ENCODE measurements at regions not wholly inside any gene's neighbourhood (a gene's known extent, or its start where the extent isn't known, plus 50 kb on each side); places are given as distances from the start of the nearest gene placed in this dataset.
A peak's percentile ranks its signal among the peaks of the same experiment; 100 is the strongest.

- H3K27ac Mint-ChIP-seq: no peak overlapping the region
- H3K36me3 Mint-ChIP-seq: no peaks in the 10 kb centered on the region
- H3K27me3 Mint-ChIP-seq: peaks cover 0 to 6% of the 10 kb centered on the region in 2 donors
- ATAC-seq (replicated peaks) (peak; percentile 45 to 56), DNase-seq (no peak)
- H3K4me3 Mint-ChIP-seq: no peak overlapping the region
- H3K9me3 Mint-ChIP-seq: peaks cover 11 to 15% of the 10 kb centered on the region in 2 donors
- H3K4me1 Mint-ChIP-seq: no peaks in the 10 kb centered on the region
These were observed 143.0 kb downstream of the ARL6IP6 start for GRCh38 chr2:152861349-152861942.

- H3K27me3 Mint-ChIP-seq: peaks cover 0 to 6% of the 10 kb centered on the region in 2 donors
- no peaks in the 10 kb centered on the region for H3K36me3 Mint-ChIP-seq
- peaks cover 9 to 11% of the 10 kb centered on the region in 2 donors for H3K9me3 Mint-ChIP-seq
- no peak for DNase-seq
- ATAC-seq (replicated peaks): no peak
- H3K4me1 Mint-ChIP-seq: no peaks in the 10 kb centered on the region
- H3K27ac Mint-ChIP-seq: no peak overlapping the region
- no peak overlapping the region for H3K4me3 Mint-ChIP-seq
These were observed 140.3 kb downstream of the ARL6IP6 start for GRCh38 chr2:152858594-152859265.

- DNase-seq: no peak
- H3K4me3 Mint-ChIP-seq: no peak overlapping the region
- H3K9me3 Mint-ChIP-seq: peaks cover 0 to 2% of the 10 kb centered on the region in 2 donors
- no peaks in the 10 kb centered on the region for H3K36me3 Mint-ChIP-seq
- ATAC-seq (replicated peaks): no peak
- H3K27ac Mint-ChIP-seq: no peak overlapping the region
- H3K4me1 Mint-ChIP-seq: no peaks in the 10 kb centered on the region
- no peaks in the 10 kb centered on the region for H3K27me3 Mint-ChIP-seq
These were observed 128.5 kb downstream of the ARL6IP6 start for GRCh38 chr2:152846697-152847470.

- H3K4me3 Mint-ChIP-seq: no peak overlapping the region
- no peaks in the 10 kb centered on the region for H3K36me3 Mint-ChIP-seq
- no peak for ATAC-seq (replicated peaks)
- H3K4me1 Mint-ChIP-seq: no peaks in the 10 kb centered on the region
- no peaks in the 10 kb centered on the region for H3K27me3 Mint-ChIP-seq
- no peak overlapping the region for H3K27ac Mint-ChIP-seq
- no peak for DNase-seq
- peaks cover 0 to 2% of the 10 kb centered on the region in 2 donors for H3K9me3 Mint-ChIP-seq
These were observed 117.3 kb downstream of the ARL6IP6 start for GRCh38 chr2:152835674-152836073.

GRCh38 chr2:152827944-152828343 is 109.5 kb downstream of the ARL6IP6 start:
- DNase-seq (no peak), ATAC-seq (replicated peaks) (no peak)
- Mint-ChIP-seq H3K4me3 (no peak overlapping the region), H3K9me3 (no peaks in the 10 kb centered on the region), H3K27me3 (peaks cover 0 to 4% of the 10 kb centered on the region in 2 donors), H3K36me3 (no peaks in the 10 kb centered on the region), H3K27ac (no peak overlapping the region), H3K4me1 (no peaks in the 10 kb centered on the region)

- ATAC-seq (replicated peaks) (no peak), DNase-seq (no peak)
- Mint-ChIP-seq H3K27me3 (peaks cover 0 to 4% of the 10 kb centered on the region in 2 donors), H3K36me3 (no peaks in the 10 kb centered on the region), H3K4me3 (no peak overlapping the region), H3K9me3 (no peaks in the 10 kb centered on the region), H3K4me1 (no peaks in the 10 kb centered on the region), H3K27ac (no peak overlapping the region)
These were observed 108.3 kb downstream of the ARL6IP6 start for GRCh38 chr2:152826581-152827279.

GRCh38 chr2:152825834-152826233 is 107.4 kb downstream of the ARL6IP6 start:
- Mint-ChIP-seq H3K4me3 (no peak overlapping the region), H3K9me3 (no peaks in the 10 kb centered on the region), H3K27ac (no peak overlapping the region), H3K27me3 (peaks cover 0 to 4% of the 10 kb centered on the region in 2 donors), H3K4me1 (no peaks in the 10 kb centered on the region), H3K36me3 (no peaks in the 10 kb centered on the region)
- DNase-seq (no peak), ATAC-seq (replicated peaks) (no peak)

- Mint-ChIP-seq H3K4me3 (no peak overlapping the region), H3K27me3 (peaks cover 0 to 4% of the 10 kb centered on the region in 2 donors), H3K27ac (no peak overlapping the region), H3K36me3 (no peaks in the 10 kb centered on the region), H3K4me1 (no peaks in the 10 kb centered on the region), H3K9me3 (no peaks in the 10 kb centered on the region)
- ATAC-seq (replicated peaks) (no peak), DNase-seq (no peak)
These were observed 105.5 kb downstream of the ARL6IP6 start for GRCh38 chr2:152823905-152824304.

- no peak overlapping the region for H3K4me3 Mint-ChIP-seq
- no peaks in the 10 kb centered on the region for H3K36me3 Mint-ChIP-seq
- DNase-seq: no peak
- ATAC-seq (replicated peaks): no peak
- no peak overlapping the region for H3K27ac Mint-ChIP-seq
- peaks cover 0 to 4% of the 10 kb centered on the region in 2 donors for H3K27me3 Mint-ChIP-seq
- H3K9me3 Mint-ChIP-seq: no peaks in the 10 kb centered on the region
- H3K4me1 Mint-ChIP-seq: no peaks in the 10 kb centered on the region
These were observed 104.3 kb downstream of the ARL6IP6 start for GRCh38 chr2:152822676-152823075.

GRCh38 chr2:152820048-152820447 is 101.6 kb downstream of the ARL6IP6 start:
- ATAC-seq (replicated peaks) (no peak), DNase-seq (no peak)
- Mint-ChIP-seq H3K27ac (no peak overlapping the region), H3K4me3 (no peak overlapping the region), H3K9me3 (no peaks in the 10 kb centered on the region), H3K27me3 (peaks cover 0 to 5% of the 10 kb centered on the region in 2 donors), H3K36me3 (no peaks in the 10 kb centered on the region), H3K4me1 (no peaks in the 10 kb centered on the region)

GRCh38 chr2:152815634-152816257 is 97.3 kb downstream of the ARL6IP6 start:
- Mint-ChIP-seq H3K4me1 (no peaks in the 10 kb centered on the region), H3K36me3 (peaks cover 0 to 3% of the 10 kb centered on the region in 2 donors), H3K27ac (no peak overlapping the region), H3K9me3 (peaks cover 15 to 19% of the 10 kb centered on the region in 2 donors), H3K27me3 (peaks cover 0 to 10% of the 10 kb centered on the region in 2 donors), H3K4me3 (no peak overlapping the region)
- DNase-seq (no peak), ATAC-seq (replicated peaks) (no peak)

GRCh38 chr2:152814475-152815030 is 96.1 kb downstream of the ARL6IP6 start:
- H3K36me3 Mint-ChIP-seq: peaks cover 0 to 3% of the 10 kb centered on the region in 2 donors
- peaks cover 15 to 19% of the 10 kb centered on the region in 2 donors for H3K9me3 Mint-ChIP-seq
- H3K4me3 Mint-ChIP-seq: no peak overlapping the region
- no peak for ATAC-seq (replicated peaks)
- H3K4me1 Mint-ChIP-seq: no peaks in the 10 kb centered on the region
- H3K27me3 Mint-ChIP-seq: peaks cover 0 to 10% of the 10 kb centered on the region in 2 donors
- H3K27ac Mint-ChIP-seq: no peak overlapping the region
- no peak for DNase-seq

GRCh38 chr2:152813351-152813750 is 94.9 kb downstream of the ARL6IP6 start:
- H3K27me3 Mint-ChIP-seq: peaks cover 0 to 10% of the 10 kb centered on the region in 2 donors
- no peaks in the 10 kb centered on the region for H3K4me1 Mint-ChIP-seq
- H3K9me3 Mint-ChIP-seq: peaks cover 15 to 19% of the 10 kb centered on the region in 2 donors
- no peak overlapping the region for H3K27ac Mint-ChIP-seq
- ATAC-seq (replicated peaks) (no peak), DNase-seq (no peak)
- H3K4me3 Mint-ChIP-seq: no peak overlapping the region
- H3K36me3 Mint-ChIP-seq: peaks cover 0 to 3% of the 10 kb centered on the region in 2 donors

Measured in stimulated activated naive B cell treated with anti-CD40 and anti-IgM and Interleukin-4, amounts not matched to agents 10 μg/mL and 1 μg/mL and 100 μg/mL, for 72 hours (primary cell).